HG02642 (cell line): ENCODE measurements at regions not wholly inside any gene's neighbourhood (a gene's known extent, or its start where the extent isn't known, plus 50 kb on each side); places are given as distances from the start of the nearest gene placed in this dataset.

Experiments used
- ATAC-seq: cut with Tn5 transposase; IDR thresholded peaks from one replicate; pipeline ENCODE4 v1.9.1; 2021; ENCODE audit warnings: mild to moderate bottlenecking; ENCODE audit not compliant: unreplicated experiment, poor library complexity

DNA sequence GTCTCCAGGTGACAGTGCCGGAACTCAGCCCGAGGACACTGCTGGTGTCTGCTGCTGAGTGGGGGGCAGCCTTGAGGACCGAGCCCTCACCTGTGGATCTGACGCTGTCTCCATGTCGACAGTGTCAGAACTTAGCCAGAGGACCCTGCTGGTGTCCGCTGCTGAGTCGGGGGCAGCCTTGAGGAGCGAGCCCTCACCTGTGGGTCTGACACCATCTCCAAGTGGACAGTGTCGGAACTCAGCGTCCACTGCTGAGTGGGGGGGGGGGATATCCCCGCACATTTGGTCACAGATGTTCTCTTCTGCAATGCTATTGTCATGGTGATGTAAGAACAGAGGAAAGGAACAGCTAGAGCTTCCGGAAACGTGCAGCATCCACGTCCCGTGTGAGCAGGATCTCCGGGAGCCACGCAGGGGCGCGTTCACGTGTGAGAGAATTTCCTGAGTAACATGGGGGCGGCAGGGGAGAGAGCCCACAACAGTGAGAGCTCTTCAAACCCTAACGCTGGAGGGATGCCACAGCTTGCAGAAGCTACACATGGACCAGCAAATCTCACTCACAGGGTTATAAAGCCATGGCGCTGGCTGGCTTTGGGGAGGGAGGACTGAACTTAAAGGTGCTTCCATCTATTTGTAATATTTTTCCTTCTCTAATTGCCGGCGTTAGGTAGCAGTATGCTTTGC, 250.7 kb upstream of the SALL3 start:
- no peak for ATAC-seq

DNA sequence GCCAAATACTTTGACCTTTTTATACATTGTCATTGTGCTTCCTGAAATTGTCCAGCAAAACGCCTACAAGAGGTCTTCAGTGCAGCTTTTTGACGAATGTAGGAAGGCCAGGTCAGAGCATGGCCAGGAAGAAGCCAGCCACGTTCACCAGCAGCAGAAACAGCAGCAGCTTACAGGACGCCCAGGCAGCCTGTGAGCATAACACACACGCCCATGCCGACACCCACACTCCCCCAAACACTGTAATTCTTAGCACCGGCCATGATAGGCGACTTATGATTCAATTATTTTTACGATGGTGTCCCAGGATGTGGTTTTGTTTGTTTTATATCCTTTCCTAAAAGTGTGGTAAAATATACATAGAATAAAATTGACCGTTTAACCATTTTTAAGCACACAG, 249.1 kb upstream of the SALL3 start:
- ATAC-seq, result no peak

DNA sequence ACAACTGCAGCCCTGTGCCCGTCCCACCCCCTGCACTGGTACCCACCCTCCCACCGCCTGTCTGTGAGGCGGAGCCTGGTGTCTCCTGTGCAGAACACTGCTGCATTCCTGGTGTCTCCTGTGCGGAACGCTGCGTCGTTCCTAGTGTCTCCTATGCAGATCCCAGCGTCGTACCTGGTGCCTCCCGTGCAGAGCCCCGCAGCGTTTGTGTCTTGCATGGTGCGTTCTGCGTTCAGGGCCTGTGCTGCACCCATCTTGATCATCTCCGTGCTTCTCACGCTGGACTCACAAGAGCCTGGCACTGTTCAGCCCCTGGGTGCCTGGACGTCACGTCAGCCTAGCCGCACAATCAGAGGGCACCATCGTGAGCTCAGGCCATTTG, 248.6 kb upstream of the SALL3 start:
- no peak for ATAC-seq

DNA sequence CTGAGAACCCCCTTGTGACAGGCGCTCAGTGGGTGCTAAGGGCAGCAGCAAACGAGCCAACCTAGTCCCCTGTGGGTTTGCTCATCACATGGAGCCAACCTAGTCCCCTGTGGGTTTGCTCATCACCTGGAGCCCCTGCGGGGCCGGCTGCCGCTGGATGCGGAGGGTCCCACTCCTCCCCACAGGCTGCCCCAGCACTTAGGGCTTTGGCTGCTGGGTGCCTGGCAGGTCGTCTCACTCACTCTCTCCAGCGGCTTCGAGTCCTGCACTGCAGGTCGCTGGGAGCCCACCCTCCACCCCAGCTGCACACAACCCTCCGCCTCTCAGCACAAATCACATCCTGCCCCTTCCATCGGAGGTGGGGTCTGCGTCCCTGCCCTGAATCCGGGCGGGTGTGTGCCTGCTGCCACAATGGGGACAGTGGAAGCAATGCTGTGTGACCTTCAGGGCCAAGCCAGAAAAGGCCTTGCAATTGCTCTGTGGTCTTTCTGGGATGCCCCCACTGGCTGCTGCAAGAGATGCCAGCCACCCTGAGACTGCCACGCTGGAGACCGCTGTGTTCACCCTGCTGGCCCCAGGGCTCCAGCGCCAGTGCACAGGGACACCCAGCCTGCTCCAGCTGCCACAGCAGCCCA, 248.1 kb upstream of the SALL3 start:
- no peak for ATAC-seq

DNA sequence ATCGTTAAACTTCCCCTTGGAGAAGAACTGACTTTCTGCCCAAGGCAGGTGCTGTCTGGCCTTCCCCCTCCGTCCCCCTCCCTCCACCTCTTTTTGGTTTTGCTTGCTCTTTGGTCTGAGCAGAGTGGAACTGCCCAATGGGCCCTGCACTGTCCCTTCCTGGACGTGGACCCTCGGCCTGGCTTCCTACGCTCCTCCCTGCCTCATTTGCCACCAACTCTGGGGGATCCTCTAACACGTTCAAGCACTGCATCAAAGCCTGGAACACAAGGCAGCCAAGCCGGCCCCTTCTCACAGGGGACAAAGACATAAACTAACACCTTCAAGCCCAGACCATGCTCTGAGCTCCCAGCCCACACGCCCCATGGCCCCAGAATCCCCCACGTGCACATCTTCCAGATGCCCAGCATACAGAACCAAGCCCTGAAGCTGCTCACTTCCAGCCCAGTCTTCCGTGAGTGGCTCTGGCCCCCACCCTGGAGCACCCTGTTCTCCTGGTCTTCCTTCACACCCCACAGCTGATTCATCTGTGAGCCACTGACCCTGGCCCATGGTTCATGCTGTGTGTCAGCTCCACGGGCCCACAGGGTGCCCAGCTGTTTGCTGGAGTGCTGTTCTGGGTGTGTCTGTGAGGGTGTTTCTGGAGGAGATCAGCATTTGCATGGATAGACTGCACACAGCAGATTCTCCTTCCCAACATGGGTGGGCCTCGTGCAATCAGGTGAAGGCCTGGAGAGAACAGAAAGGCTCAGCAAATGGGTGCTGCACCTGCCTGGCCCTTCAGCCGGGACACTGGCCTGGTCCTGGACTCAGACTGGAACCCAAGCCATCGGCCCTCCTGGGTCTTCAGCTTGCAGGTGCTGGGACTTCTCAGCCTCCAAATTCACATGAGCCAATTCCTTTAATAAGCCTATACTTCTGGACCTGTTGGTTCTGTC, 247.1 kb upstream of the SALL3 start:
- no peak for ATAC-seq

DNA sequence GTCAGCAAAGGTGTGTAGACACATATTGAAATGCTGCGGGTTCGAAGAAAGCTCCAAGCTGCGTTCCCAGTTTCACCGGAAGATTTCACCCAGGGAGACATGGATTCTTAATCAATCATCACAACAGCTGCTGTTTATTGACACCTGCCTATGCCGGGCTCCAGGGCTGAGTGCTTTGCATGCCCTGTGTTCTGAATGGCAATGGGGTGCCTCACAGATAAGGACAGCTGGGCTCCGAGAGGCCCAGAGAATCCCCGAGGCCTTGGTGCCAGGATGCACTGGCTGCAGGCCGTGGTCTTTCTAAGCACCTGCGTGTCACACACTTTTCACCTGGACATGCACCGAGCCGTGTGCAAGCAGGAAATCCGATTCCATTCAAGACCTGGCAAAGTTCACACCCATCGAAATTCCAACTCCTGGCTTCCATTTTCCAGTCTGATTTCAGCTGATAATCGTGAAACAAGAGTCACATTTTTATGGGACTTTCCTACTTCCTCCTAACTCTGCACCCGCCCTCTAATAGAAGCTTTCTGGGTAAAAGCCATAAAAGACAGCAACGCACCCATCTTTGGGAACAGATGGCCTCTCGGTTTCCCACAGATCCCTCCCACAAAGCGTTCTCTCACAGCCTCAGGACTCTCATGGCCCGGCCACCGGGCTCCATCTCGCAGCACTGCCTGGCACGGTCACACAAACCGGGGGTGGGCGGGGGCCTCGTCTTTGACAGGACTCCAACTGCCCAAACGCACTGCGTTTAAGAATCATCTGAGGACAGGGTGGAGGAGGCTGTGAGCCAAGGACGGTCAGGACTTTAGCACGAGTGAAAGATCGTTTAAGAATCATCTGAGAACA, 245.6 kb upstream of the SALL3 start:
- no peak for ATAC-seq

DNA sequence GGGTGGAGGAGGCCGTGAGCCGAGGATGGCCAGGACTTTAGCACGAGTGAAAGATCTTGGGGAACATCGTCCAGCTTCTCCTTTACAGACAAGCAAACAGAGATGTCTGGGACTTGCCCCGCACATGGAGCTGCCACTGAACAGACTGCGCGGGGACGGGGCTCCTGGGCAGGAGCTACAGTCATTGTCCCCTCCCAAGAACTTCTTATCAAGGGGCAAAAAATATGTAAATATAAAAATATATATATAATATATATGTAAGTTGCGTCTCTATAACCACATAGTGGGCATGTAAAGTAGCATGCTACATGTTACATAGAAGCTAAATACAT, 245.0 kb upstream of the SALL3 start:
- ATAC-seq, result no peak

DNA sequence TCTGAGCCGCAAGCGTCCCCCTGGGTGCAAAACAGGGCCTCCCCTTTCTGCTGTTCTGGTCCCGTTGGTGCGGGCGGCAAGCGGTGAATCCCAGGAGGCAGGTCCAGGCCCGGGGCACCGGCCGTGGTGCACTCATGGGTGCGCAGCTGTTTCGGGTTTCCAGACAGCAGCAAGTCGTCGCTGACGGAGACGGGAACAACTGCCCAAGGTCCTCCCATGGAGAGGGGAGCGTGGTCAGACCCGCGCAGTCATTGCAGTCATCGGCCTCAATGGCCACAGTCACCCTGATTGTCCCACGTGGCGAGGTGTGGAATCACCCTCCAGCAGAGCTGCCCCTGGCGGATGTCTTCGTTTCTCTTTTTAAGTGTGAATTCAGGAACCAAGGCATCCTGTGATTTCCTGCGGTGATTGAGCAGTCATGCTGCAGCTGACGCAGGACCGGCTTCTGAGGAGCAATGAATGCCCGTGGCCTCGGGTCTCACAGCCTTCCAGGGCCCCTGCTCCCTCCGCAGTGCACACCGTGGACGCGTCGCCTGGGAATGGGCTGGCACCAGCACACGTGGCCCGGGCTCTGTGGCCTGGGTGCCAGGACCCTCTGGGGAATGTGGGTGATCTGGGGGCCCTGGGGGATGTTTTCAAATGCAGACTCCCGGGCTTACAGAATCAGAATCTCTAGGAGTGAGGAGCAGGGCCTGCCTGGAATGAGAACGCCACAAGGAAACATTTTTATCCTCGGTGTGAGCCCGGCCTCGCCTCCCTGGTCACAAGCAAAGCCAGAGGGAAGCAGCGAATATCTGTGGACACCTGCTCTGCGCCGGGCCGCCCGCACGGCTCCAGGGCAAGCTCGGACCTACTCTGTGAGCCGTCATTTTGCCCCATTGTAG, 244.2 kb upstream of the SALL3 start:
- ATAC-seq, result no peak

DNA sequence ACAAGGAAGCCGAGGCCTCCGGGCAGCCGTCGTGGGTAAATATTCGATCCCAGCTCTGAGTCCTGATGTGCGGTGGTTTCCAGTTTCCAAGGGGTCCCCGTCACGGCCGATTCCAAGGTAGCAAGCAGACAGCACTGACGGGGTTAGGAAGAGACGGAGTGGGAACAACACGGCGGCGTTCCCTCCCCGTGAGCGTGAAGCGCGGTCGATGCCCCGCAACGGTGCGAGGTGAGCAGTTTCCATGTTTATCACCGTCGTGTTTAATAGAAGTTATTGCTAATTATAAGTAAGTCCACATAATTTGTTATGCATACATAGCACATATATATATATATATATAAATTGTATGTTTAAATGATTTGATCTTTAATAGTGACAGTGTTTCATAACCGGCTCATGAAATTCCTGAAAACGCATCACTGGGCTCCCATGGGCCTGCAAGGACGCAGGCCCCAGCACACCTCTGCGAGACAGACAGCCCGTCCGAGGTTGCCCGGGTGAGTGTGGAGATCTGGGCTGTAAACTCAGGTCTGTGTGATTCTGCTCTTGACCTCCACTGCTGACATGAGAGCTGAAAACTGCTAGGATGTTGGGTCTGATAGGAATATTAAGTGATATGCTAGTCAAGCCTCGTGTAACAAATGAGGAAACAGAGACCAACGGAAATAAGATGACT, 243.5 kb upstream of the SALL3 start:
- ATAC-seq, result no peak

DNA sequence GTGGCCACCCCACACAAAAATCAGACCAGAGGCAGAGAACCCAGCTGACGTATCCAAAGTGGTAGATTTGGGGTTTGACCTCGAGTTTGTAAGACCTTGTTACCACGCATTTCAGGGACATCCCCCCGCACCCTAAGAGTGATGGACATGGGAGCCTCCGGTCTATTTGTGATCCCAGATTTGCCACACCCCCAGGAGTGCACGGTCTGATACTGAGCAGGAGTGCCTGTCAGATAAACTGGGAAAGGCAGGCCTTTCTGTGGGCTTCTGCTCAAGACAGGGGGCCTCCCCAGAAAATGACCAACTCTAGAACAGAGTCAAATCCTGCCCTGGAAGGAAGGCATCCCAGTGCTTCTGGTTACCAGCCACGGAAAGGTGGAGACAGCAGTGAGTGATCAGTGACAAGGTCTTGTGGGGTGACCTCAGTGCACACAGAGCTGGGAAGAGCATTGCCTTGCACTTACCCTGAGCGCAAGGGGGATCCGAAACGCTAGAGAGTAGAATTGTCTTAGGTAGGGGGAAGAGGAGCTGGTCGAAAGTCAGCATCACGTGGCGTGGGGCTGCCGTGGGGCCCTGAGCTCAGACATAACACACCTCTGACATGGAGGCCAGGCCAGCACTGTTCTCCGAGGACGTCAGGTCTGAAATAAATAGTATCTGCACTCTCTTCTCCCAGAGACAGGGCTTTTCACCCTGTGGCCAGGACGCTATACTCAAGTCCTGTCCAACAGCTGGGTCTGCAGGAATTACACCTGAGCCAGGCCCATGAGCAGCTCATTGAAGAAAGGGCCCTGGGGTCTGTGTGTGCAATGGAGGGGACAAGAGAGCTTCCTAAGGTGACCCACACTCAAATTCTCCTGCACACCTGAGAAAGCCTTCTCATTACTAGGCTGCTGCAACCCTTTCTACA, 242.4 kb upstream of the SALL3 start:
- no peak for ATAC-seq

DNA sequence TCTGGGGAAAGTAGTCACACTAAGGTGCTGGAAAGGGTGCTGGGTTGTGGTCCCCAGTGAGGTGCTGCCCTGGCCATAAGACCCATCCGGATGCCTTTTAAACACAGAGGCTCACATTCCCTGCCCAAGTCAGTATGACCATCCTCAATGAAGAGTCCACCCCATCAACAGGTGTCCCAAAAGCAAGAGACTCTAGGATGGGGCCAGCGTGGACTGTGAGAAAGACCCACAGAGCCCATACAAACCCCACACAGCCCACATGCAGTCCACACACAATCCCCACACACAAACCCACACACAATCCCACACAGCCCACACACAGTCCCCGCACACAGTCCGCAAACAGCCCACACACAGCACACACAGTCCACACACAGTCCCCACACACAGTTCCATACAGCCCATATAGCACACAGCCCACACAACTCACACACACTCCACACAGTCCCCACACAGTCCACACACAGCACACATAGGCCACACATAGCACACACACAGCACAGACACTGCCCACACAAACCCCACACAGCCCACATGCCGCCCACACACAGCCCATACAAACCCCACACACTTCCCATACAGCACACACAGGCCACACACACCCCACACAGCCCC, 241.4 kb upstream of the SALL3 start:
- ATAC-seq, result no peak

DNA sequence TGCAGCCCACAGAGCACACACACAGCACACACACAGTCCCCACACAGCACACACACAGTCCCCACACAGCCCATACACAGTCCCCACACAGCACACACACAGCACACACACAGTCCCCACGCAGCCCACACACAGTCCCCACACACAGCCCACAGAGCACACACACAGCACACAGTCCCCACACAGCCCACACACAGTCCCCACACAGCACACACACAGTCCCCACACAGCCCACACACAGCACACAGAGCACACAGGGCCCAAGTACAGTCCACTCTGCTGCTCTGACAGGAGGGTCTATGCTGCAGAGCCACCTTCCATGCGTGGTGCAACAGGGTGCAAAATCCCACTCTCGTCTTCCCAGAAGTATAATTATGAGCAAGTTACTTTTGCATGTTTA, 240.5 kb upstream of the SALL3 start:
- ATAC-seq, result no peak

DNA sequence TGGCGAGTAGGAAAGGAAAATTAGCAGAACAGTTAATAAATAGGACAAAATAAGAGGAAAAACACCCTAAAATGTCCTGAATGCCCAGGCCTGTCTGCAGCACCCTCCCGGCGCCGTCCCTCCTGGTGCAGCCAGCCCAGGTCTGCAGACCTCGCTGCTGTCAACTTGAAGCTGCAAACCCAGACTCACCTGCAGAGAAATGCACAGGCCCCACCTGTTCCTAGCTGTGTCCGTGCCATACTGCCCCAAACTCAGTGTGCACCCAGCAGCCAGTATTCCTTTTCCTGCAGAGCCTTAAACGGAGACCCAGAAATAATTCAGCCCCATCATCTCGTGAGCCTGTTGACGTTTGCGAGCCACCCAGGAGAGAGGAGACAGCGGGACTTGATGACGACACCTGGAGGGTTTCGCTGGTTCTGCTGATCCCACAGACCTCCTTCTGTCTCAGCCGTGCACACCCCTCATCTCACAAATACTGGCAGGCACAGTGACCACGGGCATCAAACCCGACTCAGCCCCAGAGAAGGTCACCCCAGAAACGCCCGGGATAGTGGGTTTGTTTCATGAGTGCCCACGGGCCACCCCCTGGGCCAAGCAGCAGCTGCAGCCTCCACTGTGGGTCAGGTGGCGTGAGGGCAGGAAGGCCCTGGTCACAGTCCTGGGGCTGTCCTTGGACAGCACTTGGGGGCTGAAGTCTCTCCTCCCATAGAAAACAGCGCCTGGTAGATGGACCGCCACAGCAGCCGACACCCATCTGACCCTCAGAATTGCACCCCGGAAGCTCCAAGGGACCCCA, 239.5 kb upstream of the SALL3 start:
- ATAC-seq, result no peak

DNA sequence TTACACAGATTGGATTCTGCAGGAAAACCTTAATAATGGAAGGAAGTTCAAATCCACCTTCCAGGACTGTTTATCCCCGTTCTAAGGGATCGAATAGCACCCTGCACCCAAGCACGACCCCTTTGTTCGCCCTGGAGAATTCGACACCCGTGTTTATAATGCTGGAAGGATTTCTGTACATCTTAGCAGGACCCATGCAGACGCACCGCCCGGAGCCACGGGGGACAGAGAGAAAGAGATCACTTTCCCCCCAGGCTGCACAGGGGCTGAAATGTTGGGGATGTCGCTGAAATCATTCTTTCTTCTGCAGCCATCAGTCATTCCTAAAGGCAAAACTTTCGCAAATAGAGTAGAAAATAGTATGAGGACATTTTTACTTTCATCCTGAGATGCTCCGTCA, 238.7 kb upstream of the SALL3 start:
- ATAC-seq, result no peak

DNA sequence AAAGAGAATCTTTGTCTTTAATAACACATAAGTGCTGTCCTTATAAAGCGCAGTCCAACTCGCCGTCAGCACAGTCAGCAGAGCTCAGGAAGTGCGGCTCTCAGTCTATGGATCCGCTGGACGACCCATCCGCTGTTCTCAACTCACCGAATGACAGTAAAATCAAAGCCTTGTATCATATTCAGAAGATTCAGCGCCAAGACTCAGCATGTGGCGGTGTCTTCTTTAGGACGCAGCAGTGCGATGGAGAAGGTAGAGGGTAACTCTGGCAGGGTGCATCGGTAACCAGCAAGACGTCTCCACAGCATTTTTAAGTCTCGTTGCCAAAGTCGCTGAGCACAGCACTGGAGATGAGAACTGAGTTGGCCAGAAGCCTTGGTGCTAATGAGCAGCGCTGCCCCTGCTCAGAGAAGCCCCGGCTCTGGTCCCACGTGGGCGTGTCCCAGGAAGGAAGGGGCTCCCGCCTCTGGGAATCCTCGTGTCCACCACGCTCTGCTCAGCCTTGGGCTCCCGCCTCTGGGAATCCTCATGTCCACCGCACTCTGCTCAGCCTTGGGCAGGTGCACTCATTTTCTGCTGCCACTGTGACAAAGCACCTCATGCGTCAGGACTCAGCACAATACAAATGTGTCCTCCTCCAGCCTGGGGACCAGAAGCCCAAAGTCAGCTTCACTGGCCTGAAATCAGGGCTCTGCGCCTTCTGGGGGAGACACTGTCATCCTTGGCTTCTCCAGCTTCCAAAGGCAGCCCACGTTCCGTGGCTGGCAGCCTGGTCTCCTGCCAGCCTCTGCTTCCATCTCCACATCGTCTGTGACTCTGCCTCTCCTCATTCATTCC, 238.0 kb upstream of the SALL3 start:
- ATAC-seq, result no peak

DNA sequence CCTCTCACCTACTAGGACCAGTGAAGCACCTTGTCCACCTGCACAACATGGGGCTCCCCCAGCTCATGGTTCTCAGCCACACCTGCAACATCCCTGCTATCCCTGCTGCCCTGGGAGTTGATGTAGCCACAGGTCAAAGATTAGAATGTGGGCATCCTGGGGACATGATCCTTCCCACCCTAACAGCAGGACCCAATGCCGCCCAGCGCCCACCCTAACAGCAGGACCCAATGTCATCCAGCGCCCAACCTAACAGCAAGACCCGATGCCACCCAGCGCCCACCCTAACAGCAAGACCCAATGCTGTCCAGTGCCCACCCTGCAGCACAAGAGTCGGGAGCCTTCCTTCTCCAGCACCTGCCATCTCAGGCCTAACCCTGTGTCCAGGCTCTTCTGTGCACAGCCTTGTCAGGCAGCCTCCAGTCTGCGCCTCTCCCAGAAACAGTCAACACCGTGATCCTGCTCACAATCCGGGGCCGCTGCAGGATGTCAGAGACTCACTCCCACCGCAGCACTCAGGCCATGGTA, 237.3 kb upstream of the SALL3 start:
- no peak for ATAC-seq
